Fibroblast of lung (primary cell): ENCODE measurements at regions not wholly inside any gene's neighbourhood (a gene's known extent, or its start where the extent isn't known, plus 50 kb on each side); places are given as distances from the start of the nearest gene placed in this dataset.
"Not testable (repeated sequence)": the region's sequence is repeated elsewhere in the genome, so short reads cannot be mapped to it uniquely, and the experiment has no call there.

Source experiments
- DNase-seq, 2 donors: peaks; one replicate each; pipeline versions ENCODE4 v3.0.0 to v3.0.0-alpha.2; 2010; ENCODE audit warnings: low read depth in 2 of 2
- H2AFZ ChIP-seq: 2 replicates; pipeline ENCODE4 v1.5.1; 2012; ENCODE audit warnings: low read length, control low read depth, inconsistent platforms
- H3K27ac ChIP-seq: 2 replicates; pipeline ENCODE4 v1.5.1; 2011; ENCODE audit warnings: low read length, control low read depth; ENCODE audit not compliant: insufficient read depth
- H3K27me3 ChIP-seq: 2 replicates; pipeline ENCODE4 v1.5.1; 2011; ENCODE audit warnings: mild to moderate bottlenecking, low read length; ENCODE audit not compliant: control insufficient read depth, insufficient read depth
- H3K36me3 ChIP-seq: 2 replicates; pipeline ENCODE4 v1.5.1; 2011; ENCODE audit warnings: low read length; ENCODE audit not compliant: control insufficient read depth, insufficient read depth
- H3K4me1 ChIP-seq: 2 replicates; pipeline ENCODE4 v1.5.1; 2011; ENCODE audit warnings: low read length; ENCODE audit not compliant: control insufficient read depth, insufficient read depth; ENCODE audit errors: extremely low read depth
- H3K4me2 ChIP-seq: 2 replicates; pipeline ENCODE4 v1.5.1; 2011; ENCODE audit warnings: low read length, control low read depth; ENCODE audit not compliant: insufficient read depth; ENCODE audit errors: extremely low read depth
- H3K4me3 ChIP-seq, 4 experiments: fragments of 200-600 bp in 1 of 4; sonication (generic) in 1 of 4; replicated peaks in 1 of 4; 2 replicates each; pipeline ENCODE4 v1.5.1; 2011 to 2016; ENCODE audit warnings: low read length in 4 of 4, low read depth in 3 of 4, mild to moderate bottlenecking in 3 of 4, control low read depth in 2 of 4, inconsistent platforms in 1 of 4, mixed read lengths in 1 of 4; ENCODE audit not compliant: insufficient read depth in 1 of 4; ENCODE audit errors: control extremely low read depth in 1 of 4
- H3K79me2 ChIP-seq: 2 replicates; pipeline ENCODE4 v1.5.1; 2012; ENCODE audit warnings: mild to moderate bottlenecking, low read length, inconsistent platforms; ENCODE audit not compliant: control insufficient read depth, insufficient read depth
- H3K9ac ChIP-seq: 2 replicates; pipeline ENCODE4 v1.5.1; 2011; ENCODE audit warnings: mild to moderate bottlenecking, low read length, control low read depth; ENCODE audit not compliant: insufficient read depth
- H3K9me3 ChIP-seq: 2 replicates; pipeline ENCODE4 v1.5.1; 2012; ENCODE audit warnings: low read depth, low read length; ENCODE audit not compliant: control insufficient read depth, insufficient read depth
- H4K20me1 ChIP-seq: 2 replicates; pipeline ENCODE4 v1.5.1; 2011; ENCODE audit warnings: low read length; ENCODE audit not compliant: control insufficient read depth, insufficient read depth; ENCODE audit errors: extremely low read depth
- CTCF ChIP-seq, 2 donors: IDR thresholded peaks in 1 of 2; conservative IDR thresholded peaks in 1 of 2; 1 replicate in 1 of 2; 2 replicates in 1 of 2; pipeline ENCODE4 v1.5.1; 2011 to 2012; ENCODE audit warnings: low read length in 2 of 2, control low read depth in 1 of 2, inconsistent platforms in 1 of 2, low read depth in 1 of 2, mild to moderate bottlenecking in 1 of 2
- EZH2 ChIP-seq: IDR thresholded peaks from 2 replicates; pipeline ENCODE4 v1.5.1; 2012; ENCODE audit warnings: low read length, control low read depth, mild to moderate bottlenecking; ENCODE audit errors: missing control alignments

DNA sequence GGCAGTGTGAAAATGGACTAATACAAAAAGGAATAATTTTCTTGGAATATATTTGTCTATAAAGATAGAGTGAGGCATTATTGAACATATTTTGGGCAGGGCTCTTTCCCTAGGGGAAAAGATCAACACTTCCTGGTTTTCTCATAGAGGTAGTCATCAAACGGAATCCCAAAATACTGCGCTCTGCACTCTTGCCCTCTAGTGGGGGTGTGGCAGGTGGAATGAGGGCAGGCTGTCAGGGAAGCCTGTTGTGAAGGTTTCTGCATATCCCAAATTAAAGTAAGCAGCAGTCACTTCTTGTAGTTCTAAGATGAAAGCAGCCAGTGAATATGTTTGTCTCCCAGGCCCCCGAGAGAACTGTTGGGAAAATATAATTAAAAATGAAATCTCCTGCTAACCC lies 666.8 kb upstream of the TMEM132C start:
- Histone ChIP-seq H3K27ac (no peak overlapping the region), H3K4me1 (no peaks in the 10 kb centered on the region), H3K4me2 (no peak overlapping the region), H3K9me3 (no peaks in the 10 kb centered on the region), H3K36me3 (no peaks in the 10 kb centered on the region), H2AFZ (no peak overlapping the region), H3K79me2 (no peaks in the 10 kb centered on the region), H4K20me1 (no peaks in the 10 kb centered on the region), H3K4me3 (no peak overlapping the region), H3K9ac (no peak overlapping the region), H3K27me3 (no peaks in the 10 kb centered on the region)
- TF ChIP-seq CTCF (conservative IDR thresholded peaks at IDR 0.05 in 1 of 2, IDR thresholded peaks at IDR 0.05 in 1 of 2; ENCODE audit: low read depth in 1 of 2, low read length in 2 of 2): no peak
- no peak for TF ChIP-seq EZH2
- no peak for DNase-seq

DNA sequence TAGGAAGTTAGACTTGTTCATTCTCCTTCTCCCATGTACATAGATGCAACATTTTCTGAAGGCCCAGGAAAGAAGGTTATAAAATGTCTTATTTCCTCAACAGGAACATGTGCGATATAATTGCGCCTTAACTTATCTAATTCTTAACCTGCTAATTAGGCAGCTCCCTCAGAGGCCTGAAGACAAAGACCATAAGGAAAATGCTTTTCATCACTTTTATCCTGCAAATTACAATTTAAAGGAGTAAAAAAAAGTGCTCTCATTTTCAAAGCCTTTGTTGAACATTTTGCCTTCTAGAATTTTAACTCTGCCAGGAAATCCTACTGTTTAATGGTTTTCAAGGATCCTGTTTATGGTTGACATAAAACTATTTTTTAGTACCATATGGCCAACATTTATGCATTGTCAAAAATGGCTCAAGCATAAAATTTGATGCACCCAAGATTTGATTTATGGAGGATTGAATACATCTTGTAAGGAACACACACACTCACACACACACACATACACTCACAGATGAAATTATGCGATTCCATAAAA lies 660.4 kb upstream of the TMEM132C start:
- Histone ChIP-seq H3K9me3 (no peaks in the 10 kb centered on the region), H4K20me1 (no peaks in the 10 kb centered on the region), H3K79me2 (no peaks in the 10 kb centered on the region), H3K4me2 (no peak overlapping the region), H3K36me3 (no peaks in the 10 kb centered on the region), H3K27me3 (no peaks in the 10 kb centered on the region), H2AFZ (no peak overlapping the region), H3K4me1 (no peaks in the 10 kb centered on the region), H3K9ac (no peak overlapping the region), H3K27ac (no peak overlapping the region), H3K4me3 (no peak overlapping the region)
- no peak for DNase-seq
- no peak for TF ChIP-seq CTCF (conservative IDR thresholded peaks at IDR 0.05 in 1 of 2, IDR thresholded peaks at IDR 0.05 in 1 of 2; ENCODE audit: low read depth in 1 of 2, low read length in 2 of 2)
- TF ChIP-seq EZH2: no peak

- H4K20me1 ChIP-seq: no peaks in the 10 kb centered on the region
- no peak for DNase-seq
- H3K4me3 ChIP-seq: no peak overlapping the region
- H3K79me2 ChIP-seq: no peaks in the 10 kb centered on the region
- no peak overlapping the region for H3K4me2 ChIP-seq
- TF ChIP-seq CTCF (conservative IDR thresholded peaks at IDR 0.05 in 1 of 2, IDR thresholded peaks at IDR 0.05 in 1 of 2; ENCODE audit: low read depth in 1 of 2, low read length in 2 of 2) (no peak), EZH2 (no peak)
- H3K27me3 ChIP-seq: no peaks in the 10 kb centered on the region
- H3K4me1 ChIP-seq: no peaks in the 10 kb centered on the region
- no peaks in the 10 kb centered on the region for H3K36me3 ChIP-seq
- H3K9ac ChIP-seq: no peak overlapping the region
- no peak overlapping the region for H2AFZ ChIP-seq
- H3K9me3 ChIP-seq: no peaks in the 10 kb centered on the region
- H3K27ac ChIP-seq: no peak overlapping the region
Observed at GRCh38 chr12:127607146-127607725, 659.7 kb upstream of the TMEM132C start.

DNA sequence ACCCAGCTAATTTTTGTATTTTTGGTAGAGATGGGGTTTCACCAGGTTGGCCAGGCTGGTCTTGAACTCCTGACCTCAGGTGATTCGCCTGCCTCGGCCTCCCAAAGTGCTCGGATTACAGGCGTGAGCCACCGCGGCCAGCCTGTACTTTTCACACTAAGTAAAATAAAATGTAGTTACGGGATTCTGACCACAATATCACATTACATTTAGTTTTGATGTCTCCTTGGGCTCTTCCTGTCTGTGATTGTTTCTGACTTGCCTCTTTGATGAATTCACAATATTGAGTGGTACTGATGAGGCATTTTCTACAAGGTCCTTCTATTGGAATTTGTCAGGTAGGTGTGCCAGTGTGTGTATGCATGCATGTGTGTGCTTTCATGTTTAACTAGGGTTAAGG lies 658.6 kb upstream of the TMEM132C start:
- H2AFZ ChIP-seq, H3K4me3 ChIP-seq, H3K4me1 ChIP-seq, H3K36me3 ChIP-seq, H4K20me1 ChIP-seq, H3K9me3 ChIP-seq, H3K79me2 ChIP-seq, H3K27me3 ChIP-seq, H3K27ac ChIP-seq, H3K4me2 ChIP-seq, H3K9ac ChIP-seq: not testable (repeated sequence)
- peak in 1 of 2 donors; percentile 71 for DNase-seq
